AG08395 (cell line): ENCODE measurements at regions not wholly inside any gene's neighbourhood (a gene's known extent, or its start where the extent isn't known, plus 50 kb on each side); places are given as distances from the start of the nearest gene placed in this dataset.
"Not testable (repeated sequence)": the region's sequence is repeated elsewhere in the genome, so short reads cannot be mapped to it uniquely, and the experiment has no call there.

Experiments used
- DNase-seq: peaks from one replicate; pipeline ENCODE4 v3.0.0; 2012; ENCODE audit warnings: mixed read lengths, low spot score

DNA sequence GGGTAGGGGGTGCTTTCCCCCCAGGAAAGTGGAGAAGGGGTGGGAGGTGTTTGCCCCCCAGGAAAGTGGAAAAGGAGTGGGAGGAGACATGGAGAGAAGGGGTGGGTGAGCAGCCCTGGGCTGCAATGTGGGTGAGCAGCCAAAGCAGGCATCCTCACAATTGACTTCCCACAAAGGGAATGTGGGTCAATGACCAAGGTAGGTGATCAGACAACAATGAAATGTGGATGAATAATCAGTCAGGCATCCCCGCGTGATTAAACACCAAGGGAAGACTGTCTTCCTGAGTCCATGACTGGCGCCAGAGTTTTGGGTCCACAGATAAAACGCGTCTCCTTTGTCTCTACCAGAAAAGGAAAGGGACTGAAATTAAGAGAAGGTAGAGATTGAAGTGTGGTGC is 558.8 kb downstream of the ADGRL2 start:
- not testable (repeated sequence) for DNase-seq

GRCh38 chr1:82358706-82359105 is 558.0 kb downstream of the ADGRL2 start:
- not testable (repeated sequence) for DNase-seq

GRCh38 chr1:82354546-82354945 is 553.8 kb downstream of the ADGRL2 start:
- DNase-seq: not testable (repeated sequence)

GRCh38 chr1:82348487-82348886 is 547.8 kb downstream of the ADGRL2 start:
- no peak for DNase-seq

- DNase-seq: no peak
Measured at GRCh38 chr1:82346141-82346540, 545.4 kb downstream of the ADGRL2 start.

DNA sequence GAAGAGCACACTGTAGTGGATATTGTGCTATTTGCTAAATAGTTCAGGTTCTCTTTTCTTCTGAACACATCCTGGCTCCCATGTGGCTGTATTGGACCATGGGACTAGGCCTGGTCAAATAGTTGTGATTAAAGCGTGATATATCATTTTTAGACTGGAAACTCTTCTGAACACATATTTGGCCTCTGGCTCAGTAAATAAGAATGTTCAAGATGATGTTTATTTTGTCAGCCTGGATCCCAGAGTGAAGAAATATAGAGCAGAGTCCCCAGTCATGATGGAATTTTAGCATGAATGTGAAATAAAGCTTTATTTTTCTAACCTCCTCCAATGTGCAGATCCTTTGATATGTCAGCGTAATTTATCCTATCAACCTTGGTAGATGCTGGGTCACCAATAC is 542.6 kb downstream of the ADGRL2 start:
- DNase-seq: no peak

DNA sequence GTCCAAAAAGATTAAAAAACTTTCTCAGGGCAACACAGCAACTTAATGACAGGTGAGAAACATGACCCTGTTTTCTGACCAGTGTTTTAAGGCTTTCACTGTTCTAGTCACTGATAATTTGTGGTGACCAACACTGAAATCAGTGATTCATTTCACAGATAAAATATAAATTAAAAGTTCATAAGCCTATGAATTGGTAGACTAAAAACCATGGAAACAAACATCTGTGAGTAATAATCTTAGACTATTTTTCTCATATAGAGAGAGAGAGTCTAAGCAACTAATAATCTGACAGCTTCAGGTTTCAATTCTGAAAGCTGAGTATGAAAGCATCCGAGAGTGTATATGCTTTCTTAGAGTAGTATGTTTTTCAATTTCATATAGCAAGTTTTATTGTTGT is 536.9 kb downstream of the ADGRL2 start:
- no peak for DNase-seq

DNA sequence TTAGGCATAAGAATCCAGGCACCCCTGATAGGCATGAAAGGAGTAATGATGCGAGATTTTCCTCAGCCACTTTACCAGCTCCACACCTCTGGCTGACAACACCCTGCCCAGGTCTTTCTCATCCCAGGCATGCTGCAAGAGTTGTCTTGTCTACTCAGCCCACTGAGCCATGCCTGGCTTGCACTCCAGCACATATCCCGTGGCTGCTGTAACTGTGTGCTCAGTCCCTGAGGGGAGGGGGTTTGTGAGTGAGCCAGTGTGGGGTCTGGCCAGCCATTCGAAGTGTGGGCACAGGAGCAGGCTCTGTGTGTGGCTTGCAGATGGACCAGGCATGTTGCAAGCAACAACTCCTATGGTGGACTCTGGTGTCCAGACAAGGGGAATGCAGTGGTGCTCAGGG is 529.6 kb downstream of the ADGRL2 start:
- DNase-seq: no peak

DNA sequence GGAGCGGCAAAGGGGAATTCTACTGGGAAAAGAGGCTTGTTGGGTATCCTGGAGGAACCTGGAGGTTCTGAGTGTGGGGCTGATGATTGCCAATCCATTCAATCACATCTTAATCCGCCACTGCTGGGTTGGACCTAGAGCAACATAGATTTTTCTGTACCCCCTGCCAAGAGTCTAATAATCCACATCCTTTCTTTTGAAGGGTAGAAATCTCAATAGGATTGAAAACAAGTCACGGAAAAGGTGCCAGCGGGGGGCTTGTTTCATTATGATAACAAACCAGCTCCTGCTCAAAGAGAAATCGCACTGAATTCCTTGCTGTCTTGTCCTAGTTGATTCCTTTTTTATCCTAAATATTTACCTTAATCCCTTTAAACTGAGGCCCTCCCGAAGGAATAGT is 528.5 kb downstream of the ADGRL2 start:
- no peak for DNase-seq

DNA sequence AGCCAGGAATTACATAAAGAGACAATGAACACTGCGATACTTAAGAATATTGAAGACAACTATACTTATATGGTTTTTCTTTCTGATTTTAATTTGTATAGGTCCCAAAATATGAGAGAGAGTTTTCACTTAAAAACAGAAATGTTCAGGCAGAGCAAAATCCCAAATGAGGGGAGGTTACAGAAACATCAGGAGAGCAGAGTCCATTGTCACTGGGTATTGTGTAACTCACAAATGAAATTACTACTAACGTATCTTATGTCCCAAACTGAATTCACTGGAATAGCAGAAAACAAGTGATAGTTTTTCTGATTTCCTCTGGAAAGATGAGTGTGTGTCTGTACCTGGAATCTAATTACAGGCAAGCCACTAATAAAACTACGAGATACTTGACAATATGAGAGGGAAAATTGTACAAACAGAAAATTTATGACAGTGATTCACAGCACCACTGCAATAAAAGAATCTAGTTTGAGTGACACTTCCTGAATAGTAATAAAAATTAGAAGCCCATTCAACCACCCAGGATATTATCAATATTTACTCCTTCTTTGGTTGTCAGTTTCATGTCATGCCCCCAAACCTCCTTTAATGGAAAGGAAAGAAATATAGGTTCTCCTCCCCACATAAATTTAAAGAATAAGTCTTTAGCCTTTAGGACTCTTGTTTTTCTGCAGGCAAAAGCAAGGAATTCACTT is 522.6 kb downstream of the ADGRL2 start:
- no peak for DNase-seq

- no peak for DNase-seq
Measured at GRCh38 chr1:82321794-82322193, 521.1 kb downstream of the ADGRL2 start.

GRCh38 chr1:82319546-82319945 is 518.8 kb downstream of the ADGRL2 start:
- DNase-seq: no peak

DNA sequence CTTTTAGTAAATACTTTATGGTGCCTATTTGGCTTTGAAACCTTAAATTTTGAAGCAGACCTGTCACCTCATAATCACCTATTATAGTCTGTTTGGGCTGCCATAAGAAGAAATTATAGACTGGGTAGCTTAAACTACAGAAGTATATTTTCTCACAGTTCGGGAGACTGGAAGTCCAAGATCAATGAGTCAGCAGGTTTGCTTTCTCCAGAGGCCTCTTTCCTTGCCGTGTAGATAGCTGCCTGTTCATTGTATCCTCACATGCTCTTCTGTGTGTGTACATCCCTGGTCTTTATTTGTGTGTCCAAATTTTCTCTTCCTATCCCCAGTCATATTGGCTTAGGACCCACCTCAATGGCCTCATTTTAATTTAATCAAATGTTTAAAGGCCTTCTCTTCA is 518.2 kb downstream of the ADGRL2 start:
- no peak for DNase-seq

DNA sequence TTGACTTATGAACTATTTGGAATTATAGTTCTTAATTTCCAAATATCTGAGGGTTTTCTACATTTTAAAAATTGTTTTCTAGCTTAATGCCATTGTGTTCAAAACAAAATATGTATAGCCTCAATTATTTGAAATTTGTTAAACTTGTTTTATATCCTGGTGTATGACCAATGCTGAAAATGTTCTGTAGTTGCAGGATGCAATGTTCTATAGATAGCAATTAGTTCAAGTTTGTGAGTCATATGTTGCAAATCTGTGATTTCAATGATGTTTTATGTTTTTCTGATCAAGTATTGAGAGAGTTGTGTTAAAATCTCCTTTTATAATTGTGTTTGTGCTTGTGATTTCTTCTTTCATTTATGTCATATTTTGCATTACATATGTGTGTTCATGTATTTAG is 517.5 kb downstream of the ADGRL2 start:
- no peak for DNase-seq

DNA sequence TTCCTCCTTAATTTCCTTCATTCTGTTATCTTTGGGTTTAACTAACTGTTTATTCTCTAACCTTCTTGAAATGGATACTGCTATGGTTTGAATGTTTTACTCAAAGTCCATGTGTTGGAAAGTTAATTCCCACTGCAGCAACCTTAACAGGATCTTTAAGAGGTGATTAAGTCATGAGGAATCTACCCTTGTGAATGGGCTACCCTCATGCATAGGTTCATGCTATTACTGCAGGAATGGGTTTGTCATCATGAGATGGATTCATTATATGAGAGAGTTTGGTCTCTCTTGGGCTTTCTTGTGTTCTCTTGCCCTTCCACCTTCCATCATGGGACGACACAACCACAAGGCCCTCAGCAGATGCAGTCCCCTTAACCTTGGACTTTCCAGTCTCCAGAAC is 516.9 kb downstream of the ADGRL2 start:
- no peak for DNase-seq

- DNase-seq: no peak
Measured at GRCh38 chr1:82299656-82300055, 498.9 kb downstream of the ADGRL2 start.

- DNase-seq: no peak
Measured at GRCh38 chr1:82299056-82299455, 498.3 kb downstream of the ADGRL2 start.

DNA sequence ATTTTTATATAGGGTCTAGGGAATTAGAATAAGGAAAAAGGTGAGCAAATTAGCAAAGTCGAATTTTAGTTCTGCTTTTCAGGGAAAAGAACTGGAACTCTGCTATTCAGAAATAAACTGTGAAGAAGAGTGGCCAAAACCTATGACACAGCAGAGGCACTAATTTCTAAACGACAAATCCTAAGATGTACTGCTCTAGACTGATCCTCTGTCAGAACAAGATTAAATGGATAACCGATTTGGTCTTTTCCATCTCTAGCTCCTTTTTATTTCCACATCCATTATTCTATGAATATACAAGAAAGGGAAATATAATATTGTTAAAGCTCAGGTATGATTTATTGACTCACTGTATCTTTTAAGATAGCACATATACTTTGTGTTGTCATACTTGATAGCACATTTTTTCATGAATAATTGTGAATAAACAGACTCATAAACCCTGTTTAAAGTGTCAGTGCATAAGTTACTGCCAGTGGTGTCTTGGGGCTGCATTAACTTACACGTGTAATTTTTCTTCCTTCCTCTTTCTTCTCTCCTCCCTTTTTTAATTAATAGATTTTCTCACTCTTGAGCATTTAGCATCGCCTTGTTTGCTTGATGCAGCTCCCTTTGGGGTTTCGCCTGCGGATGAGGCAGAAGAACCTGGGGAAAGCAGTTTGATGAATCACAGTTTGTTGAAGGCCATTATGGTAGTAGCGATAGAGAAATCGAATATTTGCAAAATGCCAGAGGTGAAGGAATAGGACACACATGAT is 496.6 kb downstream of the ADGRL2 start:
- no peak for DNase-seq

DNA sequence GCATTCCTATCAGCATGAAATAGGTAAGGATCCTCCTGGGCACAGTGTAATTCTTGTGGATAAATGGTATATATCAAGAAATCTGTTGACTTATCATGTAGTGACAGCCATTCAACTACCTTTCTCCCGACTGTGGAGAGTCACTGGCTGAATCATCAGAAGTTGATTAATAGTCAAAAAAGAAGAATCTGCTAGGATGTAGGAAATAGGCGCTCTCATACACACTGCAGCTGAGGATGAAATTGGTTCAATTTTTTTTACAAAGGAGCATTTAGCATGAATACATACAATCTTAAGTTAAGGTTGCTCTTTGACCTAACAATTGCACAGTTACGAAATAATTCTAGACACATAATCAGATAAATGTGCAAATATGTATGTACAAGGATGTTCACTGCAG is 486.8 kb downstream of the ADGRL2 start:
- DNase-seq: no peak

GRCh38 chr1:82284213-82284612 is 483.5 kb downstream of the ADGRL2 start:
- no peak for DNase-seq

DNA sequence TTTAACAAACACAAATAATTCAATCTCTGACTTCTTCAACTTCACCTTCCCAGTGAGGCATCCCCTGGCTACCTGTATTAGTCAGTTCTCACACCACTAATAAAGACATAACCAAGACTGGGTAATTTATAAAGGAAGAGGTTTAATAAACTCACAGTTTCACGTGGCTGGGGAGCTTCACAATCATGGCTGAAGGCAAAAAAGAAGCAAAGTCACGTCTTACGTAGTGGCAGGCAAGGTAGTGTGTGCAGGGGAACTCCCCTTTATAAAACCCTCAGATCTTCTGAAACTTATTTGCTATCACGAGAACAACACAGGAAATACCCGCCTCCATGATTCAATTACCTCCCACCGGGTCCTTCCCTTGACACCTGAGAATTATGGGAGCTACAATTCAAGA is 478.5 kb downstream of the ADGRL2 start:
- no peak for DNase-seq

- no peak for DNase-seq
Measured at GRCh38 chr1:82273816-82274215, 473.1 kb downstream of the ADGRL2 start.

DNA sequence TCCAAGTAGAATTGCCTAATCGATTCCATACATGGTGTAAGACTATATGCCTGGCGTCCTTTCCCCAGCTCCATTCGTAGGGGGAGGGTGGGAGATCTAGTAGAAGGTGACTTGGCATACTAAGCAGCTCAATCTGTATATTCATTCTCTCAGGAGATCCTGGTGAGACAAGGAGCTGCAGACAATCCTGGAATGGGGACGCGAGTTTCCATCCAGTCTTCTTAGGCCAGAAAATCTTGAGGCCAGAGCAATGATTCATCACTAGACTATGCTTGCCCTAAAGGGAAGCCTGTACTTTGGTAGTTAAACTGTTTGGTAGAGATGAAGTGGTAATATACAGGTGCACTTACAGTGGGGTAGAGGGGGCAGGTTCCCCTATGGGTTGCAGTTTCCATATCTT is 468.7 kb downstream of the ADGRL2 start:
- DNase-seq: peak; percentile 47

GRCh38 chr1:82268826-82269225 is 468.1 kb downstream of the ADGRL2 start:
- no peak for DNase-seq
